SH-SY5Y (cell line): ENCODE measurements at regions not wholly inside any gene's neighbourhood (a gene's known extent, or its start where the extent isn't known, plus 50 kb on each side); places are given as distances from the start of the nearest gene placed in this dataset.

Experiments
- GATA2 ChIP-seq: IDR thresholded peaks from 2 replicates; pipeline ENCODE4 v1.6.1; 2011; ENCODE audit warnings: mild to moderate bottlenecking, low read depth, low read length
- GATA3 ChIP-seq: IDR thresholded peaks from 2 replicates; pipeline ENCODE4 v1.6.1; 2011; ENCODE audit warnings: low read depth, mild to moderate bottlenecking, low read length, moderate library complexity

DNA sequence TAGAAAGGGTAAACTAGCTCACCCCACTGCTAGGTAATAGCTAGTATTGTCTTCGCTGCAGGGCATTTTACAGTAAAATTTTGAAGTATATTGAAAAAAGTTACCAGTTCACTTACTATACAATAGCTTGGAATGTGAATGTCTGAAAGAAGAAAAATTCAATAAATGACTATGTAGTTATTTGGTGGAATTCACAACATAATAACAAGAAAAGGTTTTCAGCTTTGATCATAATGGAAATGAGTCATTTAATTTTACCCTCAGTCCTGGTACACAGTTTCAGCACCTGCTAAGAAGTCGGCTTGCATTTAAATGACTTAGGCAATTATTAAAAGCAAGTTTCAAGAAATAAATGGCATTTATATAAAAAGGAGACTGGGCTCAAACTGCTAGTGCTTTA lies 90.4 kb downstream of the NUP35 start:
- TF ChIP-seq GATA3: no peak

- no peak for TF ChIP-seq GATA3
- TF ChIP-seq GATA2: no peak
These were observed 91.7 kb downstream of the NUP35 start for GRCh38 chr2:183215917-183216316.

DNA sequence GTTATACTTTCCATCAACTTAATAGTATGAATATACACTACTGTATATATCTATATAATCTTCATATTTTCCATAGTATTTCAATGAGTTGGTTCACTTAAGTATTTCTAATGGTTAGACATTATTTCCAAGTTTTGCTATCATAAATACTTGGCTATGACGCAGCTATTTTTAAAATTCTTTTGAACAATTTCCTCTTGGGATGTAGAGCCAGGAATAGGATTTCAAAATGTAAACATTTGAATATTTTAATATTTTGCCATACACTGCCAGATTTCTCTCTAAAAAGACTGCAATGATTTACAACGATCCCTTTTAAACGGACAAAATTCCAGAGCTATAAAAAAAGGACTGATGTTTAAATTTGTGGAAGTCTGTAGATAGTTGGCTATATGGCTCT lies 95.6 kb downstream of the NUP35 start:
- no peak for TF ChIP-seq GATA2
- TF ChIP-seq GATA3: no peak

DNA sequence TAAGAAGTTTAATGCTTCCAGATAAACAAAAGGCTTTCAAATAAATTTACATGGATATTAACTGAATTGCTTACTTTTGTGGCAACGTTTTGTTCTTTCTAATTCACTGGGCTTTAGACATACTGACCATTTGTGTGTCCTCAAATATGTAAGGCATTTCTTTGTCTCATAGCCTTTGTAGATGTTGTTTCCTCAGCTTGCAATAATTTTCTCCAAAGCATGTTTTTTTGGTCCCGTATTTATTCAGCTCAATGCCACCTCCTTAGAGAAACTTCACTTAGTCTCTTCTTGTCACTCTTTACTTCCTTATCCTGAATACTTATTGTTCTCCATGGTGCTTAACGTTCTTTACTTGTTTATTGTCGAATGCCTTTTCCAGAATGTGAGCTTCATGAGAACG lies 98.5 kb downstream of the NUP35 start:
- TF ChIP-seq GATA3: no peak
- no peak for TF ChIP-seq GATA2

DNA sequence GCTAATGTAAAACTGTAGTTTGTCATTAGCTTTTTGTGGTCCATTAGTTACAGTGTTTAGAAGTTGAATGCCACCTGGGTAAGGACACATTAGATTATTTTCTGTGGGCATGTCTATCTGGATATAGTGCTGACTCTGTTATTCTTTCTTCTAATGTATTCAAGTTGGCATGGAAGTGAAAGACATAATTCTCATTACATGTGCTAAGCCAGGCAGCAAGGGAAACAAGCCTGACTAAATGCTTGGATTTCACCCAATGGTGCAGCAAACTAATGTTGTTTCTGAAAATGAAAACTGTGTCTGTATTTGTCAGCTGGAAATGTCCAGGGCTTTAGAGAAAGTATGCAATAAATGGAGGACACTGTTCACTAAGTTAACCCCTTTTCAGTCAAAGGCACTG lies 100.7 kb downstream of the NUP35 start:
- TF ChIP-seq GATA3 (no peak), GATA2 (no peak)

DNA sequence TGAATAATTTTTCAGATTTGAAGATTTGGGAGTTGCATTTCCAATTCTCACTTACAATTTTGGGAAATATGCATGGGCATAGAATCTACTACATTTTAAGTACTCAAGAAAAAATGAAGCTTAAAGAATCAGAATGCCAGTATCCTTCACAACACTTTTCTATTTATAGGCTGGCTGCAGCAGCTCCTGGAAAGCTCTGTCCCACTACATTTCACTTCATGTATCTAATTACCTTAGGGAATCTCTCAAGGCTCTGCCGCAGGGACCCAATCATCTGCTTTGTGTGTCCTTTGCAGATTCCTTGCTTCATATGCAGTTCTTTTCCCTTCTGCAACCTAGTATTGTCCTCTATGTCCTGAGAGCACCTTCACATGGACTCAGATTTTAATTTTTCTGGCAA lies 102.9 kb downstream of the NUP35 start:
- TF ChIP-seq GATA3: no peak
- TF ChIP-seq GATA2: no peak

GRCh38 chr2:183229386-183229785 lies 105.1 kb downstream of the NUP35 start:
- no peak for TF ChIP-seq GATA2
- TF ChIP-seq GATA3: no peak

DNA sequence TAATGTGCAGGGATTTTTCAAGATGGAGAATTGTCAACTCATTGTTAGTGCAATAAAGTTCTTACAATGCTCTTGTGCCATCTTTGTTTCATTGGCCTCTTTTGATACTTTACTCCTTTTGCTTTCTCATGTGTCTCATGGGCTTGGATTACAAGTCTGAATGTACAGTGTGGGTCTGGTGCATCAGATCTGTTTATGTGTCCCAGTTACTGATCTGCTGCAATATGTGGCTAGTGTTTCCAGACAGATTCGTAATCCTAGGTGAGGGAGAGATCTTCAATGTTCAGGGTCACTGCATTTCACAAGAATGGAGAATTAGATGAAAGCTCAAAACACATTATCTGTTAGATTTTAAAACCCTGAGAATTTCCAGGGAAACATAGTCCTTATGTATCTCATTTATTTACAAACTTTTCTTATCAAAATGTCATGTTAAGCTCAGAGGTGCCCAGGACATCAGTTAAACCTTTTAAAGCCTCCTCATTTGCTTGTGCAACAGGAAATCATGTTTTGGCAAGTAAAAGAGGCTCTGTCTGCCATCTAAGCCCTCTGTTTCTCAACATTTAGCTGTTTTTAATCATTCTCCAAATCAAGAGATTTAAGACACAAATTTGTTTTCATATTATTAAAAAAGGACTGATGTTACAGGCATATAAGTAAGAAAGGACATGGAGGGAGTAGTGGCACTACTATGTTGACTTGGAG lies 108.1 kb downstream of the NUP35 start:
- TF ChIP-seq GATA2 (no peak), GATA3 (no peak)

GRCh38 chr2:183242937-183243336 lies 118.7 kb downstream of the NUP35 start:
- no peak for TF ChIP-seq GATA2
- TF ChIP-seq GATA3: no peak

- TF ChIP-seq GATA3 (no peak), GATA2 (no peak)
These were observed 119.5 kb downstream of the NUP35 start for GRCh38 chr2:183243758-183244157.

DNA sequence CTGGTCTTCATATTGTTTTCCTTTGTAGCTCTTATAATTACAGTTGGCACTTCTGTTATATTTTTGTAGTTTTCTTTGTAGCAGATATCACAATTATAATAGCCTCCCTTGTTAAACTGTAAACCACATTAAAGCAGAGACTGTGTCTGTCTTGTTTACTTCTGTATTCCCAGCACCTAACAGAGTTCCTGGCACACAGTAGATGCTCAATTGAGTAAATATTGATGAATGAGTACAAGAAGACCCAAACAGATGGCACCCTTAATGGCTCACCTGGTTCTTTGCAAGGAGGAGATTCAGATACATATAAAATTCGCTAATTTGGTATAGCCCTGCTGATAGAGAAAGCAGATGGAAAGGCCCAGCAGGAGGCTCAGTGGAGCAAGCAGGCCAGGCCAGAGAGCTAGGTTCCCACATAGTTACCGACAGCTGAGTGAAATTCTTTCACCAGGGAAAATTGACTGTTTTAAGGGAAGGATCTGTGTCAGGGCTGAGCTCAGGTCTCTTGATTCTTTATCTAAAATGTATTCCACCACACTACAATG lies 120.1 kb downstream of the NUP35 start:
- TF ChIP-seq GATA2: no peak
- TF ChIP-seq GATA3: no peak

- TF ChIP-seq GATA2: no peak
- no peak for TF ChIP-seq GATA3
These were observed 124.8 kb downstream of the NUP35 start for GRCh38 chr2:183248866-183249567.

- TF ChIP-seq GATA3 (no peak), GATA2 (no peak)
These were observed 125.8 kb downstream of the NUP35 start for GRCh38 chr2:183250061-183250460.

- TF ChIP-seq GATA2 (no peak), GATA3 (no peak)
These were observed 126.2 kb downstream of the NUP35 start for GRCh38 chr2:183250472-183250871.

GRCh38 chr2:183253441-183254130 lies 129.3 kb downstream of the NUP35 start:
- no peak for TF ChIP-seq GATA3
- TF ChIP-seq GATA2: no peak

DNA sequence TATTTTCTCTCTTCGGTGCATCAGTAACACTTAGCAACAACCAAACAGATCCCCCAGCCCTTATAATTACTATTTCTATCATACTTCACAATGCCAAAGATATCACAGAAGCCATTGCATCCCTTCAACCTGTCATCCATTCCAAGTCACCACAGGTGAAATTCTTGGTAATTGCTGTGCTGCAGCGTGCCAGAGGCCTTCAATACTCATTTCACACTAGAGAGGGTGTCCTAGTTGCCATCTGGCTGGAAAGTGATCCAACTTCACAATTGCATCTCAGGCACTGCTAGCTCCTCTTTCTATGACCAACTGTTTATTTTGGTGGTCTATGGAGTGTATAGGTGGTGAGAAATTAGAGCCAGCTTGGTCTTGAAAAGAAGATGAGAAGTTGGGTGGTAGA lies 131.2 kb downstream of the NUP35 start:
- TF ChIP-seq GATA3: no peak
- no peak for TF ChIP-seq GATA2
